Endothelial cell of umbilical vein (primary cell): ENCODE measurements at regions not wholly inside any gene's neighbourhood (a gene's known extent, or its start where the extent isn't known, plus 50 kb on each side); places are given as distances from the start of the nearest gene placed in this dataset.

Source experiments
- BruUV-seq: library from RNA; stranded (reverse); fragments of 400-500 nt; replicated peaks from 2 replicates; lab custom pipeline; 2021; lab: Mats Ljungman, UMichigan
- CTCF ChIA-PET: fragments of 300-600, 350-600 bp; sonication (Branson Sonifier 250); formaldehyde crosslinking; loops from one replicate; lab custom pipeline; 2021; ENCODE audit warnings: antibody characterized with exemption, inconsistent platforms; lab: Charles Lee
- POLR2A ChIA-PET: fragments of 300-600, 350-600 bp; sonication (Branson Sonifier 250); formaldehyde crosslinking; loops from one replicate; lab custom pipeline; 2021; ENCODE audit warnings: antibody characterized with exemption, inconsistent platforms; lab: Charles Lee
- DNase-seq: peaks from one replicate; pipeline ENCODE4 v3.0.0-alpha.2; 2011; ENCODE audit warnings: low read depth, low spot score
- FAIRE-seq: peaks from 2 replicates; lab custom pipeline; 2011; peaks lifted over from hg19 to GRCh38; lab: Jason Lieb, UNC
- H2AFZ ChIP-seq: 2 replicates; pipeline ENCODE4 v1.6.0; 2012; ENCODE audit warnings: low read depth, low read length, control low read depth, inconsistent platforms
- H3K27ac ChIP-seq: 2 replicates; pipeline ENCODE4 v1.5.1; 2011; ENCODE audit warnings: low read depth, mild to moderate bottlenecking, control low read depth, low read length, moderate library complexity; ENCODE audit not compliant: insufficient read depth
- H3K27me3 ChIP-seq, 2 experiments: 2 replicates each; pipeline versions ENCODE4 v1.6.0 to v1.6.1; 2011; ENCODE audit warnings: low read length in 2 of 2, mixed read lengths in 1 of 2; ENCODE audit not compliant: control insufficient read depth in 2 of 2, insufficient read depth in 2 of 2
- H3K36me3 ChIP-seq, 2 experiments: 2 replicates in 1 of 2; 3 replicates in 1 of 2; pipeline ENCODE4 v1.5.1; 2011; ENCODE audit warnings: low read length in 2 of 2, mild to moderate bottlenecking in 1 of 2, moderate library complexity in 1 of 2; ENCODE audit not compliant: control insufficient read depth in 2 of 2, insufficient read depth in 2 of 2; ENCODE audit errors: extremely low read depth in 1 of 2
- H3K4me1 ChIP-seq: 3 replicates; pipeline ENCODE4 v1.5.1; 2011; ENCODE audit warnings: mild to moderate bottlenecking, low read length; ENCODE audit not compliant: control insufficient read depth, insufficient read depth; ENCODE audit errors: extremely low read depth
- H3K4me2 ChIP-seq: 2 replicates; pipeline ENCODE4 v1.6.1; 2011; ENCODE audit warnings: low read length, control low read depth, mixed read lengths; ENCODE audit not compliant: insufficient read depth
- H3K4me3 ChIP-seq, 3 experiments: fragments of 200-600 bp in 1 of 3; sonication (generic), shearing (Covaris generic) in 1 of 3; replicated peaks in 1 of 3; 2 replicates each; pipeline ENCODE4 v1.5.1; 2011 to 2016; ENCODE audit warnings: control low read depth in 3 of 3, low read length in 3 of 3, mild to moderate bottlenecking in 2 of 3, inconsistent platforms in 1 of 3, low read depth in 1 of 3, moderate library complexity in 1 of 3; ENCODE audit not compliant: insufficient read depth in 1 of 3
- H3K79me2 ChIP-seq: 2 replicates; pipeline ENCODE4 v1.6.0; 2012; ENCODE audit warnings: low read length, inconsistent platforms; ENCODE audit not compliant: control insufficient read depth, insufficient read depth
- H3K9ac ChIP-seq: replicated peaks from 2 replicates; pipeline ENCODE3; 2011; ENCODE audit warnings: low read length, control low read depth; ENCODE audit not compliant: insufficient read depth; ENCODE audit errors: extremely low read depth
- H3K9me1 ChIP-seq: replicated peaks from 3 replicates; pipeline ENCODE4 v1.6.0; 2011; ENCODE audit warnings: mild to moderate bottlenecking, low read length; ENCODE audit not compliant: control insufficient read depth, insufficient read depth; ENCODE audit errors: extremely low read depth
- H3K9me3 ChIP-seq: replicated peaks from 2 replicates; pipeline ENCODE4 v1.5.1; 2012; ENCODE audit warnings: low read length, inconsistent platforms; ENCODE audit not compliant: control insufficient read depth, insufficient read depth
- H4K20me1 ChIP-seq: replicated peaks from 2 replicates; pipeline ENCODE3; 2011; ENCODE audit warnings: mild to moderate bottlenecking, low read length; ENCODE audit not compliant: control insufficient read depth, insufficient read depth; ENCODE audit errors: extremely low read depth
- CTCF ChIP-seq, 2 donors: IDR thresholded peaks; 1 replicate in 1 of 2; 2 replicates in 1 of 2; pipeline ENCODE4 v1.5.1; 2011; ENCODE audit warnings: low read length in 2 of 2, mild to moderate bottlenecking in 2 of 2, moderate library complexity in 2 of 2, control low read depth in 1 of 2, inconsistent platforms in 1 of 2, low read depth in 1 of 2; ENCODE audit not compliant: insufficient read depth in 1 of 2; ENCODE audit errors: extremely low read depth in 1 of 2
- EZH2 ChIP-seq: IDR thresholded peaks from 2 replicates; pipeline ENCODE4 v1.6.1; 2012; ENCODE audit warnings: borderline replicate concordance, low read depth, mild to moderate bottlenecking, moderate library complexity, low read length, inconsistent platforms; ENCODE audit not compliant: severe bottlenecking
- FOS ChIP-seq: IDR thresholded peaks from 2 replicates; pipeline ENCODE4 v1.6.1; 2011; ENCODE audit warnings: mild to moderate bottlenecking, low read length, moderate library complexity, borderline replicate concordance; ENCODE audit not compliant: insufficient read depth
- GATA2 ChIP-seq: IDR thresholded peaks from 2 replicates; pipeline ENCODE4 v1.7.0; 2011; ENCODE audit warnings: low read depth, mild to moderate bottlenecking, moderate library complexity, mixed read lengths, low read length; ENCODE audit not compliant: insufficient read length, insufficient read depth
- JUN ChIP-seq: IDR thresholded peaks from 2 replicates; pipeline ENCODE4 v1.6.1; 2011; ENCODE audit warnings: borderline replicate concordance, low read depth; ENCODE audit not compliant: insufficient read length, insufficient read depth
- MAX ChIP-seq: IDR thresholded peaks from 2 replicates; pipeline ENCODE4 v1.6.1; 2011; ENCODE audit not compliant: insufficient read depth, insufficient read length
- MYC ChIP-seq: IDR thresholded peaks from one replicate; pipeline ENCODE4 v1.6.1; 2011; ENCODE audit warnings: mild to moderate bottlenecking, low read depth, low read length
- POLR2A ChIP-seq: IDR thresholded peaks from 2 replicates; pipeline ENCODE4 v1.6.1; 2012; ENCODE audit warnings: low read depth, mild to moderate bottlenecking, control low read depth, low read length
- POLR2AphosphoS5 ChIP-seq: IDR thresholded peaks from 2 replicates; pipeline ENCODE4 v1.6.1; 2012; ENCODE audit warnings: low read depth, mild to moderate bottlenecking, control low read depth, low read length, moderate library complexity; ENCODE audit not compliant: insufficient read depth
- dilution Hi-C: fragments of 300-500 bp; cut with MboI; formaldehyde crosslinking; loops from one replicate; pipeline ENCODE4 v1.15.0; 2019; ENCODE audit warnings: low sequenced_read_pairs; ENCODE audit not compliant: extremely low pct_ligation_motif_present
- intact Hi-C: fragments of 100-400 bp; cut with micrococcal nuclease; formaldehyde crosslinking; loops from one replicate; pipeline ENCODE4 v1.10.0; 2022

- no peak for FAIRE-seq
- no peaks in the 10 kb centered on the region for H3K4me1 ChIP-seq
- POLR2A ChIA-PET, result no interaction called here
- H3K9me1 ChIP-seq, result no peaks in the 10 kb centered on the region
- no peak overlapping the region for H3K4me2 ChIP-seq
- H3K36me3 ChIP-seq, result no peaks in the 10 kb centered on the region
- no peaks in the 10 kb centered on the region for H3K27me3 ChIP-seq
- BruUV-seq, result no TSS peak
- dilution Hi-C loops, result no loop called here
- no peak overlapping the region for H3K4me3 ChIP-seq
- H2AFZ ChIP-seq, result no peak overlapping the region
- DNase-seq, result no peak
- intact Hi-C loops, result loop anchor here (10.0 kb wide), 1 partner anchor 1557 kb away; no protein-coding TSS in a partner anchor
- H3K9me3 ChIP-seq, result no peaks in the 10 kb centered on the region
- no peaks in the 10 kb centered on the region for H4K20me1 ChIP-seq
- CTCF ChIA-PET, result interaction anchor here (0.9 to 2.5 kb wide), 3 partner anchors 9 to 46 kb away, joined by 3 to 14 read pairs (median 6); no protein-coding TSS in a partner anchor
- no peaks in the 10 kb centered on the region for H3K79me2 ChIP-seq
- no peak overlapping the region for H3K27ac ChIP-seq
- TF ChIP-seq POLR2AphosphoS5 (no peak), FOS (no peak), POLR2A (no peak), EZH2 (no peak), CTCF (IDR thresholded peaks at IDR 0.05; ENCODE audit: extremely low read depth in 1 of 2, insufficient read depth in 1 of 2, low read depth in 1 of 2, low read length in 2 of 2) (no peak), MAX (no peak), JUN (no peak), MYC (no peak), GATA2 (no peak)
- H3K9ac ChIP-seq, result no peak overlapping the region
Measured at GRCh38 chr20:24147961-24148360, 159.4 kb upstream of the GGTLC1 start.
